Calu3 (cell line): ENCODE measurements at regions not wholly inside any gene's neighbourhood (a gene's known extent, or its start where the extent isn't known, plus 50 kb on each side); places are given as distances from the start of the nearest gene placed in this dataset.

Source experiments
- BruUV-seq: library from RNA; stranded (reverse); fragments of 400-500 nt; replicated peaks from 2 replicates; lab custom pipeline; 2021; lab: Mats Ljungman, UMichigan
- CTCF ChIA-PET: fragments of 300-600 bp; sonication (Branson Sonifier 250); formaldehyde crosslinking; loops from one replicate; lab custom pipeline; 2022; ENCODE audit warnings: antibody characterized with exemption; lab: Charles Lee
- DNase-seq: peaks from one replicate; pipeline ENCODE4 v3.0.0; 2022
- H3K27ac Mint-ChIP-seq: one replicate; pipeline ENCODE4 v1.8.0; 2022; ENCODE audit warnings: mixed read lengths; ENCODE audit not compliant: unreplicated experiment
- H3K27me3 Mint-ChIP-seq: one replicate; pipeline ENCODE4 v1.8.0; 2022; ENCODE audit warnings: mixed read lengths; ENCODE audit not compliant: unreplicated experiment
- H3K36me3 Mint-ChIP-seq: one replicate; pipeline ENCODE4 v1.8.0; 2022; ENCODE audit warnings: mild to moderate bottlenecking, moderate library complexity, mixed read lengths; ENCODE audit not compliant: insufficient read depth, unreplicated experiment
- H3K4me1 Mint-ChIP-seq: one replicate; pipeline ENCODE4 v1.8.0; 2022; ENCODE audit warnings: mild to moderate bottlenecking, low read depth, mixed read lengths; ENCODE audit not compliant: unreplicated experiment
- H3K4me3 Mint-ChIP-seq: one replicate; pipeline ENCODE4 v1.8.0; 2022; ENCODE audit warnings: mild to moderate bottlenecking, low read depth, moderate library complexity, mixed read lengths; ENCODE audit not compliant: unreplicated experiment
- H3K9me3 Mint-ChIP-seq: one replicate; pipeline ENCODE4 v1.8.0; 2022; ENCODE audit warnings: low read depth, mixed read lengths; ENCODE audit not compliant: unreplicated experiment
- intact Hi-C: fragments of 100-400 bp; cut with micrococcal nuclease; formaldehyde crosslinking; loops from one replicate; pipeline ENCODE4 v1.10.0; 2022; ENCODE audit not compliant: unreplicated experiment
- TF ChIP-seq, protein P1 (sequence below): fragments of 200-600 bp; IDR thresholded peaks from one replicate; pipeline ENCODE4 v1.8.0; 2022; ENCODE audit warnings: antibody characterized with exemption; ENCODE audit not compliant: unreplicated experiment

DNA sequence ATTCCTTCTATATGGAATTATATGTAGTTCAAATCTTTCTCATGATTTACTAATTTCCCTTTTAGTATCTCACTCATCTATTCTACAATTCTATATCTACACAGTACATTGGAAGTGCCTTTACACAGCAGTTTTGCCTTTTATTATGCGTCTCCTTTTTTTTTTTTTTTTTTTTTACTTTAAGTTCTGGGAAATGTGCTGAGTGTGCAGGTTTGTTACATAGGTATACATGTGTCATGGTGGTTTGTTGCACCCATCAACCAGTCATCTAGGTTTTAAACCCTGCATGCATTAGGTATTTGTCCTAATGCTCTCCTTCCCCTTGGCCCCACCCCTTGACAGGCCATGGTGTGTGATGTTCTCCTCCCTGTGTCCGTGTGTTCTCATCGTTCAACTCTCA lies 1150.1 kb upstream of the PRR20A start:
- Mint-ChIP-seq H3K36me3 (no peaks in the 10 kb centered on the region), H3K27ac (no peak overlapping the region), H3K4me1 (no peaks in the 10 kb centered on the region), H3K4me3 (no peak overlapping the region), H3K27me3 (no peaks in the 10 kb centered on the region), H3K9me3 (no peaks in the 10 kb centered on the region)
- CTCF ChIA-PET = no interaction called here
- TF ChIP-seq, protein P1, sequence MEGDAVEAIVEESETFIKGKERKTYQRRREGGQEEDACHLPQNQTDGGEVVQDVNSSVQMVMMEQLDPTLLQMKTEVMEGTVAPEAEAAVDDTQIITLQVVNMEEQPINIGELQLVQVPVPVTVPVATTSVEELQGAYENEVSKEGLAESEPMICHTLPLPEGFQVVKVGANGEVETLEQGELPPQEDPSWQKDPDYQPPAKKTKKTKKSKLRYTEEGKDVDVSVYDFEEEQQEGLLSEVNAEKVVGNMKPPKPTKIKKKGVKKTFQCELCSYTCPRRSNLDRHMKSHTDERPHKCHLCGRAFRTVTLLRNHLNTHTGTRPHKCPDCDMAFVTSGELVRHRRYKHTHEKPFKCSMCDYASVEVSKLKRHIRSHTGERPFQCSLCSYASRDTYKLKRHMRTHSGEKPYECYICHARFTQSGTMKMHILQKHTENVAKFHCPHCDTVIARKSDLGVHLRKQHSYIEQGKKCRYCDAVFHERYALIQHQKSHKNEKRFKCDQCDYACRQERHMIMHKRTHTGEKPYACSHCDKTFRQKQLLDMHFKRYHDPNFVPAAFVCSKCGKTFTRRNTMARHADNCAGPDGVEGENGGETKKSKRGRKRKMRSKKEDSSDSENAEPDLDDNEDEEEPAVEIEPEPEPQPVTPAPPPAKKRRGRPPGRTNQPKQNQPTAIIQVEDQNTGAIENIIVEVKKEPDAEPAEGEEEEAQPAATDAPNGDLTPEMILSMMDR = no peak
- intact Hi-C loops = no loop called here
- no peak for DNase-seq
- BruUV-seq = no TSS peak

DNA sequence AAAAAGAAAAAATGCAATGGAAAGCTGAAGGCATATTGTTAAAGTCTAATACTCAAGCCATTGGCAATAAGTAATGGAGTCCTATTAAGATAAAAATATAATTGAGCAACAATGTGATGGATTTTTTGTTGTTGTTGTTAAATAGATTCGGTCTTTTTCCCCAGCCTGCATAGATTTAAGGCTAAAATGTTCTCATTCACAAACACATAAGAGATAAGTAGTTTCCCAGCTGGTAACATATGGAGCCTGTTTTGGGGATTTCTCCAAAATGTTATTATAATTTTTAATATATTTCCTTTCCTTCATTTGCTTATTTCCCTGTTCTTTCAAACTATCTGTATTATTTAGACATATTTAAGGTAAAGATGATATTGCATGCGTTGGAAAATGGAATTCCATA lies 1149.1 kb upstream of the PRR20A start:
- CTCF ChIA-PET = no interaction called here
- no peaks in the 10 kb centered on the region for H3K4me1 Mint-ChIP-seq
- TF ChIP-seq, protein P1 = no peak
- H3K36me3 Mint-ChIP-seq = no peaks in the 10 kb centered on the region
- no peaks in the 10 kb centered on the region for H3K27me3 Mint-ChIP-seq
- H3K27ac Mint-ChIP-seq = no peak overlapping the region
- DNase-seq = no peak
- intact Hi-C loops = no loop called here
- no TSS peak for BruUV-seq
- H3K4me3 Mint-ChIP-seq = no peak overlapping the region
- H3K9me3 Mint-ChIP-seq = no peaks in the 10 kb centered on the region

DNA sequence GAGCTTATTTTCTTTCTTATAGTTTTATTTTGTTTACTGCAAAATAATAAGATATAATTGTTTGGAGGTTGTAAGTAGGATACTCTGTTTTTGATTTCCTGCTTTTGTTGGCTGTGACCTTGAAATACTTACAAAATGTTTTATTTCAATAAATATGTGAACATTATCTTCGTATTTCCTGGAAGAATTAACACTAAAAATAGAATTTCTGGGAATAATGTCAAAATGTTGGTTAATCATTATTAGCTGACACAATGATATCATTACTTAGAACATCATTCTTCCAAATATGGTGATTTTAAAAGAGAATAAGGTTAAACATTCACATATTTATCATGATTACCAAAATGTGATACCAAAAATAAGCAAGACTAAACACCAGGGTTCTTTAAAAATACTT lies 1148.6 kb upstream of the PRR20A start:
- Mint-ChIP-seq H3K4me1 (no peaks in the 10 kb centered on the region), H3K27ac (no peak overlapping the region), H3K27me3 (no peaks in the 10 kb centered on the region), H3K36me3 (no peaks in the 10 kb centered on the region), H3K9me3 (no peaks in the 10 kb centered on the region), H3K4me3 (no peak overlapping the region)
- no TSS peak for BruUV-seq
- intact Hi-C loops = no loop called here
- TF ChIP-seq, protein P1 = no peak
- DNase-seq = no peak
- CTCF ChIA-PET = no interaction called here

DNA sequence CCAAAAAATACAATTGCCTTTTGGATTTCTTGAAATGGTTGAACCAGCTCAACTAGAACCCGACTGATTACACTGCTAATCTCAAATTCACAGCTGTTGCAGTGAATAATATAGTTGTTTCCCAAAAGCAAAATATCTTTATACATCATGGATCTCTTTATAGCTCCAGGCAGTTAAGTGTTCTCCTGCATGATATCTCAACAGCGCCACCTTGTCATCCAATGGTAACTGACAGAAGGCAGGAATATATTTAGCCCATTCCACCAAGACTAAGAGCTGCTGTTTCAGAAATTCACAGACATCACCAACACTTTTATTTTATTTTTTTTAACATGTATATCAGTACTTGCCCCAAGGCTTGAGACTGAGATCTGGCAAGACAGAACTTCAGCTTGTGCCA lies 1141.0 kb upstream of the PRR20A start:
- CTCF ChIA-PET = no interaction called here
- Mint-ChIP-seq H3K4me3 (no peak overlapping the region), H3K27ac (no peak overlapping the region), H3K27me3 (no peaks in the 10 kb centered on the region), H3K36me3 (no peaks in the 10 kb centered on the region), H3K9me3 (peaks cover 2% of the 10 kb centered on the region), H3K4me1 (no peaks in the 10 kb centered on the region)
- BruUV-seq = no TSS peak
- no peak for DNase-seq
- TF ChIP-seq, protein P1 = no peak
- intact Hi-C loops = no loop called here
